Cerebellar cortex (tissue), 1 donor: ENCODE measurements at regions not wholly inside any gene's neighbourhood (a gene's known extent, or its start where the extent isn't known, plus 50 kb on each side); places are given as distances from the start of the nearest gene placed in this dataset.
"Not testable (repeated sequence)": the region's sequence is repeated elsewhere in the genome, so short reads cannot be mapped to it uniquely, and the experiment has no call there.

Source experiments
- DNase-seq: peaks from one replicate; pipeline ENCODE4 v3.0.0-alpha.2; 2015; ENCODE audit warnings: low spot score

DNA sequence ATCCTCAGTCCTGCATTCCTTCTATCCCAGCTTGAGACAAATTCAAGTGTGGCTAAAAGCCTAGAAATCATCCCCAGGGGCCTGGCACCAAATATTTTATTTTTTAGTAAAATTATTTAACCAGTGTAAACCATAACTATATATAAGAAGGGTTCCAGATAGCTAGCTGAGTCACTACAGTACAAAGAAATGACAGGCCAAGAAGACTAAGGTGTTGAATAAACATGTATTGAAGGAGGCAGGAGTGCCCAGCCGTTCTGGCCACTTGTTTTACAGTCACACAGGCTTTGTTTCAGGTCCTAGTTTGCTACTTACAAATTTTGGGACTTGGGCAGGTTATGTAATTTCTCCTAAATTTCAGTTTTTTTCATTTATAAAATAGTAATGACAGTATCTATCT is 225.9 kb upstream of the PITX2 start:
- DNase-seq, result no peak

DNA sequence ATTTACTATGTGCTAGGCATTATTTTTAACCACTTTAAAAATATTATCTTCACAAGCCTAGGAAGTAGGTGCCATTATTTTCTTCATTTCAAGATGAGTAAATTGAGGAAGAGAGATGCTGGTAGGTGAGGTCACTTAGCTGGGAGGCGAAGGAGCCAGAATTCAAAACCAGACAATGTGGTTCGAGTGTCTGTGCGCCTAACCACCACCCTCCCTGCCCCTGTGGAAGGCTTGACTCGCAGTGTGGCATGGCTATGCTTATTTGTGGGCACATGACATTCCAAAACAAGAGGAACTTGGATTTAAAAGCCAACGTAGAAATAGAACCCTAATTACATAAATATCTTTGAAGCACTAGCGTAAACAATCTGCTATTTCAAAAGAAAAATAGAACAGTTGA is 226.6 kb upstream of the PITX2 start:
- no peak for DNase-seq

DNA sequence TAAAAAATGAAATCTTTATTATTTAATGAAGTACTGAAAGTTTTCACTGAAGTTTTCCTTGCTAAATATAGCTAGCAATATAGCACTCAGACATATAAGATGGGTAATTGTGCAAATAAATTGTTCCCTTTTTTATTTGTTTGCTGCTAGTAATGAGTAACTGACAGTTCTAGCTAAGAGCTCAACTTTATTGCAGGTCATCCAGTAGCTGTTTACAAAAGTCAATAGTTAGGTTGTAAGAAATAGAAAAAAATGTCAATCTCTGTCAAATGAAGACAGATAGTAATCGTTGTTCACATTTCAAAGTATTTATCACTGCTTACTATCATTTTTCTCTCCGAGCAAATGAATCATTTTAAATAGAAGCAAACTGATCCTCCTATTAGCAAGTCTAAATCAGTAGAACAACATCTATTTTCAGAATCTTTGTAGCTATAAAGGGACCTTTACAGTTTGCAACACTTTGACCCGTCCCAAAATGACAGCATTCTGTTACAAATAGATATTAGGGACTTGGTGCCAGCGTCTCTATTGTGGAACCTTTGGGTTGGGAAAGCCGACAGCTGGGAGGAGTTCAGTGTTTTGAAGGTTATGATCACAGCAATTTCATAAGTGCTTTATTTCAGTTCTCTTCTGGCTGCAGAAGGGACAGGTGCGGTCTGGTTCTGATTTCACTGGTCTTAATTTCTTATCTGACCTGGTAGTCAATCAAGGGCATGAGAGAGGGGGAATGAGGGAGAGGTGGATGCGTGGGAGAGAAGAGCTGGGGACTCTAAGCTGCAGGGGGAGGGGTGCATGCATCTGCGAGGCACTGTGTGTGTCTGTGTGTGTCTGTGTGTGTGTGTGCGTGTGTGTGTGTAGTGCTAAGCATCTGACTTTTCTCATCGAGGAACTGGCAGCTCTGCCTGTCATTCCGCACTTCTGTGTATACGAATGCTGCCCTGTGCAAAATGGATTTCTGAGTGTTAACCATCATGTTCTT is 227.9 kb upstream of the PITX2 start:
- no peak for DNase-seq

DNA sequence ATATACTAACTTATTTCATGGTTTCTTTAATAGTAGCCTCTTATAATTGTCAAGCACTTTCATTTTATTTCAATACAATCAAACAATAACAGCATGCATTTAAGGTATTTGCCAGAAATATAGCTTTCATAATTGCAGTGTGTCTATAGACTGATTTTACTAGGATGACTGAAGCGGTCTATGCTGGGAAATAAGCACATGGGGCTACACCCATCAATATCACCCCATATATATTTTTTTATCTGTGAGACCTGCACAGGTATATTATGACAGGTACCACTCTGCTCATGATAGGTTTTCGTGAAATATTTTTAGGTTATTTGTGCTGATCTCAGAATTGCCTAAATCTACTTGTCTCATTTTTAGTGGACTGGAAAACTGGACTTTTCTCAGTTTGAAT is 229.1 kb upstream of the PITX2 start:
- no peak for DNase-seq

DNA sequence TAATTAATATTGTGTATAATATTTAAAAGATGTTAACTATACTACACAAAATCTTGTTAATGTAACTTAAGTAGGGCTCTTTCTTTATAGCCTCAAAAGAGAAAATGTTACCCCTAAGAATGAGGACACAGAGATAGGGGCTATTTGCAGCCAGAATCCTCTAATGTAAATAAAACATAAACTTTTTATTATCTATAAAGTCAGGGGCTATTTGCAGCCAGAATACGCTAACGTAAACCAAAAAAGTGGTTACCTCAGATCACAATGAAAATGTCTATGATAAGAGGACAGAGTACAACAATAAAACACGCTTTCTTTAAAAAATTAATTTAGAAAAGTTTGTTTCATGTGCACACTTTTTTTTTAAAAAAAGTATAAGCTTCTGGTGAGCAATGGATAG is 229.9 kb upstream of the PITX2 start:
- DNase-seq, result no peak

DNA sequence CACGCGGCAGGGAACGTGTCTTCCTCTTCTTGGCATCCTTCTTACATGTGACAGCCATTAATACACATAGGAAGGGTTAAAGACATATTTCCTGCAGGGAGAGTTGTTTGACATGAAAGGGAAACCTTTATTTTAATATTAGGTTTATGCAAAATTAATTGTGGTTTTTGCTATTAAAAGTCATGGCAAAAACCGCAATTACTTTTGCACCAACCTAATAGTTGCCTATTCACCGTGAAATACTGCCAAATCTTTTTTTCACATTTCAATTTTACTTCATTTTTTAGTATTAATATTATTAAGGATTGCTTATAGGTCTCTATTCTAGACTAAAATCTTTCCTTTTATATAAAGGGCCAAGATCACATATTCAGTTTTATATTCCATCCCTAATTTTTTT is 230.4 kb upstream of the PITX2 start:
- DNase-seq, result no peak

DNA sequence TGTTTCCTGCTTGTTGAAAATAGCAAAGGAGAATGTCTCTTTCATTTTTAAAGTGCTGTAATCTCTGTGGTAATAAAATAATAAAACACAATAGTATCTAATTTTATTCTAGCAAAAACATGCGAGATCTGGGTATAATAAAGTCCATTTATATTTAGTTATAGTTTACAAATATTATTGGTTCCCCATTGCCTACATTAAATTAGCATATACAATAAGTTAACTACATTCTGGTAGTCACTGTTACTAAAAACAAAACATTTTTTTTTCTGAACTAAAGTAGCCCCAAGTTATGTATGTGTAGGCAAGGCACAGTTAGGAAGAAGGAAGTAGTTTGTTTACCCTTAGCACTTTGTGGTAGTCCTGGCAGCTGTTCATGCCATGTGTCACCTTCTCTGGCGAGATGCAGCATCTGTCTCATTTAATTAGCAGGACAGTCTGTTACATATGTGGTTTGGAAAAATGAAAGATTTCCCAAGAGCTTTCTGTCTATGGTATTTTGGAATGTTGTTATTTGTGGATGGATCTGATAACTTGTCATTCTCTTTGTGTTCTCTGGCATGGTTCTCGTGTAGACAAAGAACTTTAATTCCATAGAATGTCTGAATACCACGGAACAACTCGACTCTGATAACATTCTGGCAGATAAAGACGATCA is 231.3 kb upstream of the PITX2 start:
- DNase-seq, result no peak

DNA sequence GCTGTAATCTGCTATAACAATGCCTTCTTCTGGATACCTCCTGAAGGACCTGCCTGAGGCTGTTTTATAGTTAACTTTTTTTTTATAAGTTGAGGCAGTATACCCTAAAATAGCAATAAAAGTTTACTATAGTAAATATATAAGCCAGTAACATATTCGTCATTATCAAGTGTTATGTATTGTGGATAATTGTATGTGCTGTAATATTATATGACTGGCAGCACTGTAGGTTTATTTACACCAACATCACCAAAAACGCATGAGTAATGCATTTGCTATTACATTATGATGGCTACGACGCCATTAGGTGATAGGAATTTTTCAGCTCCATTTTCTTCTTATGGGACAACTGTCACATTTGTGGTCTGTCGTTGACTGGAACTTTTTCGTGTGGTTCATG is 237.2 kb upstream of the PITX2 start:
- DNase-seq, result no peak

DNA sequence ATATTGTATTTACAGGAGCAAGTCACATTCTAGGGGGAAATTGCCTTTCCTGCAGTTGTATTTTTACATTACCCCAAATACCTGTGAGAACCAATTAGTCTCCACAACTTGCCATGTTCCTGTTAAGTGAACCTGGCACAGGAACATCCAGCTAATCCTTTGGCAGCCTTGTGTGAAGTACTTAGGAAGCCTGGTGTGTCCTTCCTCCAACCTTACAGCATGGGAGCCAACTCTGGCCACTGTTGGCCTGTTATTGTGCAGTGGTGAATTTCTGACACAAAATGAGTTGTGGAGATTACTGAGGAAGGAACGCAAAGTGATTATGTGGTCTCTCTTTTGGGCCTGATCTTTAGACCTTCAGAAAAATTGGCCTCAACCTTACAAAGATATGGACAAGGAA is 238.0 kb upstream of the PITX2 start:
- DNase-seq, result no peak

DNA sequence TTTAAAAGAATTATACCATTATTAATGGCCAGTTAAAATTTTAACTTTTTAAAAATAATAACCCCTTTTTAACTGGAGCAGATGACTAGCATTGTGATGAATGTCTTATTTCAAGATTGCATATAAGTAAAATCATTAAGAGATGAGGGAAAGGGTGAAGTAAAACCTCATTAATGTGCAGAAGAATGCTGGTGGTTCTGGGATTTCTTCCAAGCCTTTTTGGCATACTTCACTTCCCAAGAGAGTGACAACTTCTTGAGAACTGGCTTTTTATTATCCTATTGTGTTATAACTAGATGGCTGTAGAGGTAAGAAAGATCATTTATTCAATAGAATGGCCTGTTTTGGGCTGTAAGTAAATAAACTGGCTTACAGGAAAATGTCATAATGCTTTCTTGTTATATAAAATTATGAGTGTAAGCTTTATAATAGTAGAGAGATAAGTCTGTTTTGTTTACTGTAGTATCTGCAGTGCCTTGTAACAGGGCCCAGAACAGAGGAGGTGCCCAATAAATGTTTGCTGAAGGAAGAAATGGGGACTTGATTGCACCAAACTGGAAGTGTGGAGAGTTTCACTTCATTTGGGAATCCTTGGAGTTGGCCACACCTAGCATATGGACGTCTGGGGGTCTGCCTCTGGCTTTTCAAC is 242.9 kb upstream of the PITX2 start:
- no peak for DNase-seq

DNA sequence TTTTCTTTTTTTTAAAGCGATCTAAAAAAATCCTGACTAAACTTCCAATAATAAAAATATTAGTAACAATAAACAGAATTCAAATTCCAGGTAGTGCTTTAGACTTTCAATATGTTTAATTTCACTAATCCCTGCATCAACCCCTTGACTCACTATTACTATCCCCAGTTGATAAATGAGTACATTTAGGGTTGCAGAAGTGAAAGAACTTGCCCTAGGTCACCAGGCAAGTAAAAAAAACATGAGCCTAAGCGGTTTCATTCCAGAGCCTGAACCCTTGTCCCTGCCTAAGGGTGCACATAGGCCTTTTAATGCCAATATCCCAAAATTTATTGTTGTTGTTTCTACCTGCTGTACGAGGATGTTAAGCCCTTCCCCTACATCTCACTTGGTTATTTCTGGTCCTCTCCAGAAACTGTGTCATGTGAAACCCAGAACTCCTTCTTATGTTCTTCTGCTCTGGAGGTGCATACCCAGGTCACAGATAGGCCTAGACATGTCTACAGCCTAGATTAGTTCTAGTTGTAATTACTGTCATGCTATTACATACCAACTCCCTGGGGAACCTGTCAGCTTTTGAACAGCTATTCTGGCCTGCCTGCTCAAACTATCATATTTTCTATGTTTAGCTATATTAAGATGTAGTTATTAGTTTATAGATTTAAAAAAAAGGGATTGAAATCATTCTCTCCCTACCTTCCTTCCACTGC is 244.5 kb upstream of the PITX2 start:
- DNase-seq, result no peak

DNA sequence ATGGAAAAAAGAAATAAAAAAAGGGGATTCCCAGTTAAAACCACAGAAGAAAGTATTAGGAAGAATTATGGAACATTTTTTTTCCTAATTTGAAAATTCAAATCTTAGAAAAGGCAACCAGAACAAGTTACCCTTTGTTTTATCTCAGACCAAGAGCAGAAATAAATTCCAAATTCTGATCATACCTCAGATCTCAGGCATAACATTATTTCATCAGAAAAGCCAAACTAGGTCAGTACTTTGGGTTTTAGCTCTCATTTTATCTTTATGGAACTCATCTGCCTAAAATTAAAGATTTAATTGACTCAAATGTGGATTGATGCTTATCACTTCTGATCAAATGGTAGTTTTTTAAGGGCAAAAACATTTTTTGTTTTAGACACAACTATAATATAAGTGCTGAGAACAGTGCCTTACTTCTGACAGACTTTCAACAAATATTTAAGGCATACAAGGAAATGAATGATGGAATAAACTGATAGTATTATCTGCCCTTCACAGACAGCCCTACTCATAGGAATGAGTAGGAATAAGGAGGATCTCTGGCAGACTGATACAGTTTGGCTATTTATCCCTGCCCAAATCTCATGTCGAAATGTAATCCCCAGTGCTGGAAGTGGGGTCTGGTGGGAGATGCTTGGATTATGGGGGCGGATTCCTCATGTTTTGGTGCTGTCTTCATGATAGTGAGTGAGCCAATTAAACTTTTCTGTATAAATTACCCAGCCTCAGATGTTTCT is 245.3 kb upstream of the PITX2 start:
- no peak for DNase-seq

DNA sequence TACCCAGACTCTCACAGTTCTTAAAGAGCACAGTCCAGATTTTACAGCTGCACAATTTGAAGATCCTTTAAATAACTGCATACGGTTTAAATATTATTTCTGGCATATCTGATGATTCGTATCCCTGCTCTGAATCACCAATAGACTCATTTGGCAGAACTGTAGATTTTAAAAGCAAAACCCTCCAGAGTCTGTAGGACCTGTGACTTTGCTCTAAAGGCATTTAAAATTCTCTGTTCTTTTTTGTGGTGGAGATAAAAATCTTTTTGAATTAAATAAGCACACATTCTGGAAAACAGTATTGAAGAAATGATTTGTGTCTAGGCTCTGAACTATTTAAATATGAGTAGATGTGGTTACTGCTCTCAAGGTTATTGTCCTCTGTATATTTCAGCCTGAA is 246.2 kb upstream of the PITX2 start:
- no peak for DNase-seq

DNA sequence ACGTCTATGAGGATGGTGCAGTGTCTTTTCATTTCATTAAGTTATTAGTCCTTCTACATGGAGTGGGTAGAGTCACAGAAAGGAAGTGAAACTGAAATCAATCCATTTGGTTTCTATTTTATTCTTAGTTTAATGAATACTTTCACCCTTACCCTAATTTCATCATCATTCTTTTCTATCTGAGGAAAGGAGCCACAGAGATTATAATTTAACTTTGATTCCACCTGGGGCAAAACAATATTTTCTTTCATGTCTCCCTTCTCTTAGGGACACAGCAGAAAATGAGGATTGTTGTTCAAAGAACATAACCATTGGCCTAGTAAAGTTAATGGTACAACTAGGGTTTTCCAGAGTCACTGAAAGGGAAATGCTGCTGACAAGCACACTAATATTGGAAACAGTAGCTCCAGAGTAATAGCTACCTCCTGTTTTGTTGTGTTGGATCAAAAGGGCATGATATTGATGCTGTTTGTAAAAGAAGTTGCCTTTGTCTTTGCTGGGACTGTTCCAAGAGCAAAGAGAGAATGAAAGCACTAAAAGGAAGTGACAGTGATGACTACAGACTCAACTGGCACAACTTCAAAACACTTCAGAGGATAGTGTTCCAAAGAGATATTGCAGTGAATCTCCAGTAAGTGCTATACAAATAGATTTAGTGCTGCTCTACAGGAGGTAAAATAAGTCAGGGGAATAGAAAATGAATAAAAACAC is 247.1 kb upstream of the PITX2 start:
- no peak for DNase-seq

DNA sequence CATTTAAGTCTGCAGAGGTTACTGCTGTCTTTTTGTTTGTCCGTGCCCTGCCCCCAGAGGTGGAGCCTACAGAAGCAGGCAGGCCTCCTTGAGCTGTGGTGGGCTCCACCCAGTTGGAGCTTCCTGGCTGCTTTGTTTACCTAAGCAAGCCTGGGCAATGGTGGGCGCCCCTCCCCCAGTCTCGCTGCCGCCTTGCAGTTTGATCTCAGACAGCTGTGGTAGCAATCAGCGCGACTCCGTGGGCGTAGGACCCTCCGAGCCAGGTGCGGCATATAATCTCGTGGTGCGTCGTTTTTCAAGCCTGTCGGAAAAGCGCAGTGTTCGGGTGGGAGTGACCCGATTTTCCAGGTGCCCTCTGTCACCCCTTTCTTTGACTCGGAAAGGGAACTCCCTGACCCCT is 253.3 kb upstream of the PITX2 start:
- DNase-seq, result not testable (repeated sequence)

DNA sequence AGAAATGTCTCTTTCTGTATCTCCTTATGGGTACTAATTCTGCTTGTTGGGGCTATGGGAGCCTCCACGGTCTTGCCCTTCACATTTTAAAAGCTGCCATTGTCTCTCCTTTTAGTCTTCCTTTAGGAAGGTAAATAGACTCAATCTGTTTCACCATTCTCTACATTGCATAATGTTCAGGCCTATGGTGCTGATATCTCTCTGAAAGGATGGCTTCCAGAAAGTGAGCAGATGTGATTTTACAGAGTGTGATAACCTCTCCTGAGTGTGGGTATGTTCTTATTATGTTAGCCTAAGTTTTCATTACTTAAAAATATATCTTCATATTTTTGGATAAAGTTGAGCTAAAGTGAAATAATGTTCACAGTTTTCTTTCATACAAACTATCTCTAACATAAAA is 254.0 kb upstream of the PITX2 start:
- no peak for DNase-seq

DNA sequence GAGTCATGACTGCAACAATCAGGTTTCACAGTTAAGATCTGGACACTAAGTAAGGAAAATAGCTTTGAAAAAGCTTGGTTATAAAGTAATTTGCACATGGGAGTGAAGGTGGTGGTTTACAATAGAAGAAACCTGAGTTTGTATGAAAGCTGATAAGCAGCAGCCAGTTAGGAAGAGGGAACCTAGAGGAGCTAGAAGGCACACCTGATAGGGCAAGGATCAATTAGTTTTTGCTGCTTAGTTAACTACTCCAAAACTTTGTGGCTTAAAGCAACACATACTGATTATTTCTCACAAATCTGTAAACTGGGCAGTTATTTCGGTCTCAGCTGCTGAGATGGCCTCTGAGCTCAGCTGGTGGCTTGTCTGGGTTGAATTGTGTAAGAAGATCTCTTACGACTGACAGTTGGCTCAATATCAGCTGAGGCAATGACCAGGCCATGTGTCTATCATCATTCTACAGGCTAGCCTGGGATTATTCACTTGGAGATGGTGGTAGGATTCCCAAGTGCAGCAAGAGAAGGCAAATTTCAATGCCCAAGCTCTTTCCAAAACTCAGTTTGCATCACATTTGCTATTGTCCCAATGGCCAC is 255.0 kb upstream of the PITX2 start:
- no peak for DNase-seq

DNA sequence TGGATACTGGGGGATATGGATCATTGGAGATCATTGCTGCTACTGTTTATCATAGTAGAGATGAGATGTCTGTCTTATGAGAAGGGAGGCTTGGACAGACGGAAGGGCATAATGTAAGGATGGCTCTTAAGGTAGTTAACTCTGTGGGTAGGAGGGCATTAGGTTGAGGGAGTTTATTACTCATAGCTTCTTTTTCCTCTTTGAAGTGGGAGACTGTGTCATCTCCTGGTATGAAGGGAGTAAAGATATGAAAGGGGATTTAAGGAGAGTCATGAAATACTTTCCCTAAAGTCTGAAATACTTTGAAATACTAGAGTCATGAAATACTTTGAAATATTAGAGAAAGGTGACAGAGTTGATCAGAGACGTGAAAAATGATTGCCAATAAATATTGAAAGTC is 255.5 kb upstream of the PITX2 start:
- no peak for DNase-seq

DNA sequence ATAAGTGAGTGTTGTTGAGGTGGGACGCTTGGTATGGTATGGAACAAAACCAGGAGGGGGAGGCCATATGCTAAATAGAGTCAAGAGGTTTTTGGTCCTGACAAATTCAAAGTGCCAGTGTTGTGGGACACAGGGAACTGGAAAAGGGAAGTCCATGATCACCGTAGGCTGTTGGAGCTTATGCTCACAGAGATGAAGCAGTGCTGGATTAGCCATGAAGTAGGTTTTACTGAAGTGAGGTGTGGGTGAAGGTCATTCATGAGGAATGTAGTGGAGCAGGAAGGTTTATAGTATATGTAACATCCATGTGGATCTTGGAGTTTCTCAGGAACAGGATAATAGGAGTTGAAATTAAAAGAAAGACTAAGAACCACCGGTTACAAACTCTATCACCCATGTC is 256.1 kb upstream of the PITX2 start:
- no peak for DNase-seq

DNA sequence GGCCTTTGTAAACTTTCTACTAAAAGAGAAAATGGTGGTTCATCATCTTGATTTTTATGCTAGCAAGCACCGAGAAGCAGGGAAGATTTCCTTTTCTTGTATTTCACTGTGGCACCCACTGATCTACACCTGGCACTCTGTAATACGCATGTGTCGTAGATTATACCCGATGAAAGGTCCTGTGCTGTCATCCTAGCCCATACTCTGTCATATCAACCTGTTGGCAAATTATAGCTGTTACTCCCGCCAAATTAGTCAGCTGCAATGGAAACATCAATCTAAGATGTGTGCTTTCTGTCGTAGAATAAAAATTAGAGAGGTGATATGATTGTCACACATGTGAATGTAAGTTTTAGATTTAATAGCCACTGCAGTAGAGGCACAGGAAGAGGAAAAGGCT is 263.4 kb upstream of the PITX2 start:
- DNase-seq, result no peak

DNA sequence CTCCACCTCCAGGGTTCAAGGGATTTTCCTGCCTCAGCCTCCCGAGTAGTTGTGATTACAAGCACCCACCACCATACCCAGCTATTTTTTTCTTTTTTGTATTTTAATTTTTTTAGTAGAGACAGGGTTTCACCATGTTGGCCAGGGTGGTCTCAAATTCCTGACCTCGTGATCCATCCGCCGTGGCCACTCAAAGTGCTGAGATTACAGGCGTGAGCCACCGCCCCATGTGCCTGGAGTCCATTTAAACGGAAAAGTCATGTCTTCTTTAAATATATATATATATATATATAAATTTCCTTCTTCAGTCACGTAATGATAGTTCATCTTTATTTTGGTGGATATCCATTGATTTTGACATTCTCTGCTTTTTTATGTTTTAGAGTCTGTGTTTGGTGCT is 264.0 kb upstream of the PITX2 start:
- DNase-seq, result no peak
